ENCODE measurements at regions not wholly inside any gene's neighbourhood (a gene's known extent, or its start where the extent isn't known, plus 50 kb on each side); places are given as distances from the start of the nearest gene placed in this dataset.

- Histone ChIP-seq H3K27me3 (ENCODE audit: control insufficient read depth in 1 of 2, insufficient read depth in 2 of 2, low read length in 2 of 2) (no peaks in the 10 kb centered on the region), H3K36me3 (ENCODE audit: control insufficient read depth in 1 of 2, insufficient read depth in 2 of 2, low read length in 2 of 2) (no peaks in the 10 kb centered on the region), H3K27ac (ENCODE audit: low read depth, low read length) (no peak overlapping the region), H3K9ac (ENCODE audit: low read depth in 1 of 2, low read length in 2 of 2) (no peak overlapping the region), H3K4me3 (ENCODE audit: low read depth in 1 of 2, low read length in 2 of 2) (no peak overlapping the region), H3K9me3 (ENCODE audit: control insufficient read depth in 1 of 2, low read length in 2 of 2) (no peaks in the 10 kb centered on the region), H3K4me1 (ENCODE audit: control insufficient read depth in 1 of 2, insufficient read depth in 2 of 2, low read length in 2 of 2) (peaks cover 4% of the 10 kb centered on the region in 2 donors)
These were observed 67.3 kb upstream of the CDON start for GRCh38 chr11:126129727-126130671.

- H3K27me3 ChIP-seq (ENCODE audit: control insufficient read depth in 1 of 2, insufficient read depth in 2 of 2, low read length in 2 of 2), result no peaks in the 10 kb centered on the region
These were observed 65.2 kb upstream of the CDON start for GRCh38 chr11:126127898-126128297.

GRCh38 chr11:126127284-126127845 is 64.7 kb upstream of the CDON start:
- no peak overlapping the region for H3K27ac ChIP-seq (ENCODE audit: low read depth, low read length)

More at GRCh38 chr11:126127898-126128297, 65.2 kb upstream of the CDON start:
- Histone ChIP-seq H3K9ac (ENCODE audit: low read depth in 1 of 2, low read length in 2 of 2) (no peak overlapping the region), H3K4me3 (ENCODE audit: low read depth in 1 of 2, low read length in 2 of 2) (no peak overlapping the region), H3K27ac (ENCODE audit: low read depth, low read length) (no peak overlapping the region), H3K9me3 (ENCODE audit: control insufficient read depth in 1 of 2, low read length in 2 of 2) (no peaks in the 10 kb centered on the region), H3K4me1 (ENCODE audit: control insufficient read depth in 1 of 2, insufficient read depth in 2 of 2, low read length in 2 of 2) (peaks cover 4% of the 10 kb centered on the region in 2 donors), H3K36me3 (ENCODE audit: control insufficient read depth in 1 of 2, insufficient read depth in 2 of 2, low read length in 2 of 2) (no peaks in the 10 kb centered on the region)

GRCh38 chr11:126124231-126124661 is 61.6 kb upstream of the CDON start:
- Histone ChIP-seq H3K9ac (ENCODE audit: low read depth in 1 of 2, low read length in 2 of 2) (no peak overlapping the region), H3K4me3 (ENCODE audit: low read depth in 1 of 2, low read length in 2 of 2) (no peak overlapping the region), H3K4me1 (ENCODE audit: control insufficient read depth in 1 of 2, insufficient read depth in 2 of 2, low read length in 2 of 2) (peaks cover 2 to 5% of the 10 kb centered on the region in 2 donors), H3K36me3 (ENCODE audit: control insufficient read depth in 1 of 2, insufficient read depth in 2 of 2, low read length in 2 of 2) (no peaks in the 10 kb centered on the region), H3K9me3 (ENCODE audit: control insufficient read depth in 1 of 2, low read length in 2 of 2) (no peaks in the 10 kb centered on the region), H3K27ac (ENCODE audit: low read depth, low read length) (no peak overlapping the region), H3K27me3 (ENCODE audit: control insufficient read depth in 1 of 2, insufficient read depth in 2 of 2, low read length in 2 of 2) (no peaks in the 10 kb centered on the region)

More at GRCh38 chr11:126127284-126127845, 64.7 kb upstream of the CDON start:
- H3K27me3 ChIP-seq (ENCODE audit: control insufficient read depth in 1 of 2, insufficient read depth in 2 of 2, low read length in 2 of 2), result no peaks in the 10 kb centered on the region
- no peaks in the 10 kb centered on the region for H3K9me3 ChIP-seq (ENCODE audit: control insufficient read depth in 1 of 2, low read length in 2 of 2)
- no peak overlapping the region for H3K4me3 ChIP-seq (ENCODE audit: low read depth in 1 of 2, low read length in 2 of 2)
- no peak overlapping the region for H3K9ac ChIP-seq (ENCODE audit: low read depth in 1 of 2, low read length in 2 of 2)
- no peaks in the 10 kb centered on the region for H3K36me3 ChIP-seq (ENCODE audit: control insufficient read depth in 1 of 2, insufficient read depth in 2 of 2, low read length in 2 of 2)
- H3K4me1 ChIP-seq (ENCODE audit: control insufficient read depth in 1 of 2, insufficient read depth in 2 of 2, low read length in 2 of 2), result peaks cover 1 to 4% of the 10 kb centered on the region in 2 donors

GRCh38 chr11:126123686-126124085 is 61.0 kb upstream of the CDON start:
- Histone ChIP-seq H3K4me3 (ENCODE audit: low read depth in 1 of 2, low read length in 2 of 2) (no peak overlapping the region), H3K4me1 (ENCODE audit: control insufficient read depth in 1 of 2, insufficient read depth in 2 of 2, low read length in 2 of 2) (peaks cover 2 to 5% of the 10 kb centered on the region in 2 donors), H3K9me3 (ENCODE audit: control insufficient read depth in 1 of 2, low read length in 2 of 2) (no peaks in the 10 kb centered on the region), H3K27me3 (ENCODE audit: control insufficient read depth in 1 of 2, insufficient read depth in 2 of 2, low read length in 2 of 2) (no peaks in the 10 kb centered on the region), H3K9ac (ENCODE audit: low read depth in 1 of 2, low read length in 2 of 2) (no peak overlapping the region), H3K36me3 (ENCODE audit: control insufficient read depth in 1 of 2, insufficient read depth in 2 of 2, low read length in 2 of 2) (no peaks in the 10 kb centered on the region), H3K27ac (ENCODE audit: low read depth, low read length) (no peak overlapping the region)

GRCh38 chr11:126122863-126123262 is 60.2 kb upstream of the CDON start:
- no peaks in the 10 kb centered on the region for H3K9me3 ChIP-seq (ENCODE audit: control insufficient read depth in 1 of 2, low read length in 2 of 2)
- H3K27ac ChIP-seq (ENCODE audit: low read depth, low read length), result no peak overlapping the region
- no peaks in the 10 kb centered on the region for H3K27me3 ChIP-seq (ENCODE audit: control insufficient read depth in 1 of 2, insufficient read depth in 2 of 2, low read length in 2 of 2)
- H3K36me3 ChIP-seq (ENCODE audit: control insufficient read depth in 1 of 2, insufficient read depth in 2 of 2, low read length in 2 of 2), result no peaks in the 10 kb centered on the region
- H3K9ac ChIP-seq (ENCODE audit: low read depth in 1 of 2, low read length in 2 of 2), result no peak overlapping the region
- no peak overlapping the region for H3K4me3 ChIP-seq (ENCODE audit: low read depth in 1 of 2, low read length in 2 of 2)
- H3K4me1 ChIP-seq (ENCODE audit: control insufficient read depth in 1 of 2, insufficient read depth in 2 of 2, low read length in 2 of 2), result peaks cover 2 to 5% of the 10 kb centered on the region in 2 donors

- Histone ChIP-seq H3K4me1 (ENCODE audit: control insufficient read depth in 1 of 2, insufficient read depth in 2 of 2, low read length in 2 of 2) (peaks cover 3 to 10% of the 10 kb centered on the region in 2 donors), H3K27me3 (ENCODE audit: control insufficient read depth in 1 of 2, insufficient read depth in 2 of 2, low read length in 2 of 2) (no peaks in the 10 kb centered on the region), H3K9ac (ENCODE audit: low read depth in 1 of 2, low read length in 2 of 2) (no peak overlapping the region), H3K4me3 (ENCODE audit: low read depth in 1 of 2, low read length in 2 of 2) (no peak overlapping the region), H3K27ac (ENCODE audit: low read depth, low read length) (no peak overlapping the region), H3K9me3 (ENCODE audit: control insufficient read depth in 1 of 2, low read length in 2 of 2) (no peaks in the 10 kb centered on the region), H3K36me3 (ENCODE audit: control insufficient read depth in 1 of 2, insufficient read depth in 2 of 2, low read length in 2 of 2) (no peaks in the 10 kb centered on the region)
These were observed 58.6 kb upstream of the CDON start for GRCh38 chr11:126121296-126121695.

- no peak overlapping the region for H3K27ac ChIP-seq (ENCODE audit: low read depth, low read length)
These were observed 56.1 kb upstream of the CDON start for GRCh38 chr11:126118806-126119205.

GRCh38 chr11:126115816-126116331 is 53.2 kb upstream of the CDON start:
- peak overlapping the region; percentile 54 for H3K27ac ChIP-seq (ENCODE audit: low read depth, low read length)
- H3K4me1 ChIP-seq (ENCODE audit: control insufficient read depth in 1 of 2, insufficient read depth in 2 of 2, low read length in 2 of 2), result peaks cover 33 to 39% of the 10 kb centered on the region in 2 donors
- H3K9me3 ChIP-seq (ENCODE audit: control insufficient read depth in 1 of 2, low read length in 2 of 2), result no peaks in the 10 kb centered on the region
- no peak overlapping the region for H3K4me3 ChIP-seq (ENCODE audit: low read depth in 1 of 2, low read length in 2 of 2)
- peak overlapping the region; percentile 42 to 43 for H3K9ac ChIP-seq (ENCODE audit: low read depth in 1 of 2, low read length in 2 of 2)
- H3K27me3 ChIP-seq (ENCODE audit: control insufficient read depth in 1 of 2, insufficient read depth in 2 of 2, low read length in 2 of 2), result no peaks in the 10 kb centered on the region
- no peaks in the 10 kb centered on the region for H3K36me3 ChIP-seq (ENCODE audit: control insufficient read depth in 1 of 2, insufficient read depth in 2 of 2, low read length in 2 of 2)

More at GRCh38 chr11:126118806-126119205, 56.1 kb upstream of the CDON start:
- Histone ChIP-seq H3K36me3 (ENCODE audit: control insufficient read depth in 1 of 2, insufficient read depth in 2 of 2, low read length in 2 of 2) (no peaks in the 10 kb centered on the region), H3K4me3 (ENCODE audit: low read depth in 1 of 2, low read length in 2 of 2) (no peak overlapping the region), H3K27me3 (ENCODE audit: control insufficient read depth in 1 of 2, insufficient read depth in 2 of 2, low read length in 2 of 2) (no peaks in the 10 kb centered on the region), H3K9me3 (ENCODE audit: control insufficient read depth in 1 of 2, low read length in 2 of 2) (no peaks in the 10 kb centered on the region), H3K9ac (ENCODE audit: low read depth in 1 of 2, low read length in 2 of 2) (no peak overlapping the region), H3K4me1 (ENCODE audit: control insufficient read depth in 1 of 2, insufficient read depth in 2 of 2, low read length in 2 of 2) (peaks cover 27 to 35% of the 10 kb centered on the region in 2 donors)

GRCh38 chr11:126115127-126115495 is 52.4 kb upstream of the CDON start:
- Histone ChIP-seq H3K4me1 (ENCODE audit: control insufficient read depth in 1 of 2, insufficient read depth in 2 of 2, low read length in 2 of 2) (peaks cover 33 to 39% of the 10 kb centered on the region in 2 donors), H3K9ac (ENCODE audit: low read depth in 1 of 2, low read length in 2 of 2) (peak overlapping the region; percentile 42 to 43), H3K27me3 (ENCODE audit: control insufficient read depth in 1 of 2, insufficient read depth in 2 of 2, low read length in 2 of 2) (no peaks in the 10 kb centered on the region), H3K4me3 (ENCODE audit: low read depth in 1 of 2, low read length in 2 of 2) (no peak overlapping the region), H3K27ac (ENCODE audit: low read depth, low read length) (no peak overlapping the region), H3K9me3 (ENCODE audit: control insufficient read depth in 1 of 2, low read length in 2 of 2) (no peaks in the 10 kb centered on the region), H3K36me3 (ENCODE audit: control insufficient read depth in 1 of 2, insufficient read depth in 2 of 2, low read length in 2 of 2) (no peaks in the 10 kb centered on the region)
